Hepatocyte (in vitro differentiated cells): ENCODE measurements at regions not wholly inside any gene's neighbourhood (a gene's known extent, or its start where the extent isn't known, plus 50 kb on each side); places are given as distances from the start of the nearest gene placed in this dataset.

Experiments
- EZH2 ChIP-seq: fragments of 200-600 bp; sonication (generic); IDR thresholded peaks from 2 replicates; pipeline ENCODE4 v1.6.1; 2016; ENCODE audit warnings: antibody characterized with exemption, mild to moderate bottlenecking, borderline replicate concordance
- EZH2phosphoT487 ChIP-seq: fragments of 200-600 bp; sonication (generic); IDR thresholded peaks from one replicate; pipeline ENCODE4 v1.6.1; 2018; ENCODE audit warnings: antibody characterized with exemption, mild to moderate bottlenecking, low read depth, moderate library complexity; ENCODE audit not compliant: unreplicated experiment, severe bottlenecking
- TF ChIP-seq, protein P1 (sequence below): fragments of 200-600 bp; sonication (generic); IDR thresholded peaks from 2 replicates; pipeline ENCODE4 v1.5.1; 2016; ENCODE audit warnings: antibody characterized with exemption, mild to moderate bottlenecking; ENCODE audit not compliant: poor library complexity

DNA sequence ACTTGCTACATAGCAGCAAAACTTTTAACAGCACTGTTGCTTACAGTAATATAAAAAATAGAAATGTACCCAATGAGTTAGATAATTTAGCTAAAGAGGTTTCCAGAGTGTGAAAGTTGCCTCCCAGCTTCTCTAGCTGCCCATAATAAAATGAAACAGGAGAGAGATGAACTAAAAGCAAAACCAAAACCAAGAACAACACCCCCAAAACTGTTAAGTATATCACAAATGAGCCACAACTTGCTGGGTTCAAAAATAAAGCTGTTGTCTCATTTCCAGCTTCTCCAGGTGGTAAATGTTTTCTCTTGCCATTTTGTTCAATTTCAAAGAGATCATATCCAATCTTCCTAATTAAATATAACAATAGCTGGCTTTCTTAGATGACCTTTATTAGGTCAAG, 614.0 kb downstream of the ETNK1 start:
- TF ChIP-seq, protein P1, sequence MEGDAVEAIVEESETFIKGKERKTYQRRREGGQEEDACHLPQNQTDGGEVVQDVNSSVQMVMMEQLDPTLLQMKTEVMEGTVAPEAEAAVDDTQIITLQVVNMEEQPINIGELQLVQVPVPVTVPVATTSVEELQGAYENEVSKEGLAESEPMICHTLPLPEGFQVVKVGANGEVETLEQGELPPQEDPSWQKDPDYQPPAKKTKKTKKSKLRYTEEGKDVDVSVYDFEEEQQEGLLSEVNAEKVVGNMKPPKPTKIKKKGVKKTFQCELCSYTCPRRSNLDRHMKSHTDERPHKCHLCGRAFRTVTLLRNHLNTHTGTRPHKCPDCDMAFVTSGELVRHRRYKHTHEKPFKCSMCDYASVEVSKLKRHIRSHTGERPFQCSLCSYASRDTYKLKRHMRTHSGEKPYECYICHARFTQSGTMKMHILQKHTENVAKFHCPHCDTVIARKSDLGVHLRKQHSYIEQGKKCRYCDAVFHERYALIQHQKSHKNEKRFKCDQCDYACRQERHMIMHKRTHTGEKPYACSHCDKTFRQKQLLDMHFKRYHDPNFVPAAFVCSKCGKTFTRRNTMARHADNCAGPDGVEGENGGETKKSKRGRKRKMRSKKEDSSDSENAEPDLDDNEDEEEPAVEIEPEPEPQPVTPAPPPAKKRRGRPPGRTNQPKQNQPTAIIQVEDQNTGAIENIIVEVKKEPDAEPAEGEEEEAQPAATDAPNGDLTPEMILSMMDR = no peak
- no peak for TF ChIP-seq EZH2
- TF ChIP-seq EZH2phosphoT487 = no peak
